Fibroblast of lung (primary cell): ENCODE measurements at regions not wholly inside any gene's neighbourhood (a gene's known extent, or its start where the extent isn't known, plus 50 kb on each side); places are given as distances from the start of the nearest gene placed in this dataset.

Source experiments
- EZH2 ChIP-seq: IDR thresholded peaks from 2 replicates; pipeline ENCODE4 v1.5.1; 2012; ENCODE audit warnings: low read length, control low read depth, mild to moderate bottlenecking; ENCODE audit errors: missing control alignments
- TF ChIP-seq, protein P1 (sequence below), 2 donors: IDR thresholded peaks in 1 of 2; conservative IDR thresholded peaks in 1 of 2; 1 replicate in 1 of 2; 2 replicates in 1 of 2; pipeline ENCODE4 v1.5.1; 2011 to 2012; ENCODE audit warnings: low read length in 2 of 2, control low read depth in 1 of 2, inconsistent platforms in 1 of 2, low read depth in 1 of 2, mild to moderate bottlenecking in 1 of 2

DNA sequence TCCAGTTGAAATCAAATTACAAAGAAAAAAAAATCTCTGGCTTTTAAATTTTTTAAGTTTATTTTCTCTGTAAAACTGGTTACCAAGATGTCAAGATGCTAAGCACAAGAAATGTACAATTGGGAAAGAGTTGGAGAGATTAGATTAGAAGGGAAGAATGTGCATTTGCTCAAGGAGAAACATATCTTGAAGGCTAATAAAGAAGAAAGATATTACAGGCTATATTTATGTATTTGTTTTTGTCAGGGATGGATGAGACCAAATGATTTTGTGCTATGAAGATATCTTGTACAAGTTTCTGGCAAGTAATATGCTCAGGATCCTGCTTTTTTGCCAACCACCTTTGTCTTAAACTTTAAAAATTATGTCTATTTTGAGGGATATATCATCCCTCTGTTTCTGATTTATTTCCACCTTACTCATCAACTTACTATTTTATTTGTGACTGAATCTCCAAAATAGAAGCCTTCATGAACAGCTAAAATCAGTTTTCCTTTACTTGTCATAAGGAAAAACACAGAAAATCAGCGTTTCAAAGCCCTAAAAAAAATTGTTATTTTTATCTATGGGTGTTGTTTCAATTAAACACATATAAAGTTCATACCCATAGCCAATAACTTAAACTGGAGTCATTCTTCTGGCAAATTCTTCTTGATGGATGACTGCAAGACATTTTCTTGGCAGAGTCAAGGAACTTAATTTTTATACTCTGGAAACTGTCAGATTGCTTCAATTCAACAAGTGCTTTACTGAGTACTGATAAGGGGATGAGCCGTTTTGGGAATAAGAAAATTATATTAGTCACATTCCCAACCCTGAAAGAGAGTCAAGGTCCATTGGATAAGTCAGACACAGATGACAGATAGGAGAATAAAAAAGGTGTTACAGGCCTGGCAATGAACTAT, 141.8 kb downstream of the CTH start:
- TF ChIP-seq, protein P1, sequence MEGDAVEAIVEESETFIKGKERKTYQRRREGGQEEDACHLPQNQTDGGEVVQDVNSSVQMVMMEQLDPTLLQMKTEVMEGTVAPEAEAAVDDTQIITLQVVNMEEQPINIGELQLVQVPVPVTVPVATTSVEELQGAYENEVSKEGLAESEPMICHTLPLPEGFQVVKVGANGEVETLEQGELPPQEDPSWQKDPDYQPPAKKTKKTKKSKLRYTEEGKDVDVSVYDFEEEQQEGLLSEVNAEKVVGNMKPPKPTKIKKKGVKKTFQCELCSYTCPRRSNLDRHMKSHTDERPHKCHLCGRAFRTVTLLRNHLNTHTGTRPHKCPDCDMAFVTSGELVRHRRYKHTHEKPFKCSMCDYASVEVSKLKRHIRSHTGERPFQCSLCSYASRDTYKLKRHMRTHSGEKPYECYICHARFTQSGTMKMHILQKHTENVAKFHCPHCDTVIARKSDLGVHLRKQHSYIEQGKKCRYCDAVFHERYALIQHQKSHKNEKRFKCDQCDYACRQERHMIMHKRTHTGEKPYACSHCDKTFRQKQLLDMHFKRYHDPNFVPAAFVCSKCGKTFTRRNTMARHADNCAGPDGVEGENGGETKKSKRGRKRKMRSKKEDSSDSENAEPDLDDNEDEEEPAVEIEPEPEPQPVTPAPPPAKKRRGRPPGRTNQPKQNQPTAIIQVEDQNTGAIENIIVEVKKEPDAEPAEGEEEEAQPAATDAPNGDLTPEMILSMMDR (conservative IDR thresholded peaks at IDR 0.05 in 1 of 2, IDR thresholded peaks at IDR 0.05 in 1 of 2; ENCODE audit: low read depth in 1 of 2, low read length in 2 of 2), result no peak
- no peak for TF ChIP-seq EZH2
